Hepatocyte (in vitro differentiated cells): ENCODE measurements at regions not wholly inside any gene's neighbourhood (a gene's known extent, or its start where the extent isn't known, plus 50 kb on each side); places are given as distances from the start of the nearest gene placed in this dataset.

Experiments used
- DNase-seq: peaks from one replicate; pipeline ENCODE4 v3.0.0-alpha.2; 2016; ENCODE audit warnings: low spot score
- H2AFZ ChIP-seq: fragments of 200-600 bp; sonication (generic); 2 replicates; pipeline ENCODE4 v1.6.0; 2016; ENCODE audit warnings: antibody characterized with exemption, mild to moderate bottlenecking
- H3K27ac ChIP-seq: fragments of 200-600 bp; sonication (generic); 2 replicates; pipeline ENCODE4 v1.5.1; 2016; ENCODE audit warnings: mild to moderate bottlenecking
- H3K27me3 ChIP-seq: fragments of 200-600 bp; sonication (generic); 2 replicates; pipeline ENCODE4 v1.6.1; 2016
- H3K36me3 ChIP-seq: fragments of 200-600 bp; sonication (generic); replicated peaks from 2 replicates; pipeline ENCODE4 v1.5.1; 2016; ENCODE audit warnings: low read depth; ENCODE audit not compliant: insufficient read depth
- H3K4me1 ChIP-seq: fragments of 200-600 bp; sonication (generic); 2 replicates; pipeline ENCODE4 v1.5.1; 2016; ENCODE audit warnings: mild to moderate bottlenecking, moderate library complexity; ENCODE audit not compliant: insufficient read depth
- H3K4me2 ChIP-seq: fragments of 200-600 bp; sonication (generic); 2 replicates; pipeline ENCODE4 v1.6.0; 2016
- H3K4me3 ChIP-seq: fragments of 200-600 bp; sonication (generic); 2 replicates; pipeline ENCODE4 v1.5.1; 2016; ENCODE audit warnings: mild to moderate bottlenecking
- H3K79me2 ChIP-seq: fragments of 200-600 bp; sonication (generic); 2 replicates; pipeline ENCODE4 v1.6.0; 2017; ENCODE audit warnings: mild to moderate bottlenecking
- H3K9me2 ChIP-seq: fragments of 200-600 bp; sonication (generic); replicated peaks from 2 replicates; pipeline ENCODE4 v1.6.0; 2017; ENCODE audit warnings: mild to moderate bottlenecking; ENCODE audit not compliant: insufficient read depth
- H3K9me3 ChIP-seq: fragments of 200-600 bp; sonication (generic); 2 replicates; pipeline ENCODE4 v1.5.1; 2016; ENCODE audit warnings: low read depth, mild to moderate bottlenecking
- H4K20me1 ChIP-seq: fragments of 200-600 bp; sonication (generic); 2 replicates; pipeline ENCODE4 v1.6.0; 2016; ENCODE audit warnings: mild to moderate bottlenecking; ENCODE audit not compliant: insufficient read depth, poor library complexity, severe bottlenecking
- CTCF ChIP-seq: fragments of 200-600 bp; sonication (generic); IDR thresholded peaks from 2 replicates; pipeline ENCODE4 v1.5.1; 2016; ENCODE audit warnings: antibody characterized with exemption, mild to moderate bottlenecking; ENCODE audit not compliant: poor library complexity
- EZH2 ChIP-seq: fragments of 200-600 bp; sonication (generic); IDR thresholded peaks from 2 replicates; pipeline ENCODE4 v1.6.1; 2016; ENCODE audit warnings: antibody characterized with exemption, mild to moderate bottlenecking, borderline replicate concordance
- EZH2phosphoT487 ChIP-seq: fragments of 200-600 bp; sonication (generic); IDR thresholded peaks from one replicate; pipeline ENCODE4 v1.6.1; 2018; ENCODE audit warnings: antibody characterized with exemption, mild to moderate bottlenecking, low read depth, moderate library complexity; ENCODE audit not compliant: unreplicated experiment, severe bottlenecking
- WGBS: methylation state at CpG from one replicate; pipeline ENCODE4 v1.1.6; 2016; ENCODE audit warnings: low lambda C conversion rate; ENCODE audit errors: missing lambda C conversion rate; 5-methylcytosine and 5-hydroxymethylcytosine counted together

GRCh38 chr3:75059120-75059519, 444.7 kb upstream of the CNTN3 start:
- no peaks in the 10 kb centered on the region for H3K4me1 ChIP-seq
- no peaks in the 10 kb centered on the region for H3K9me2 ChIP-seq
- 69% methylated on average over 1 of the region's 1 CpG for WGBS
- no peaks in the 10 kb centered on the region for H3K36me3 ChIP-seq
- no peaks in the 10 kb centered on the region for H3K79me2 ChIP-seq
- H2AFZ ChIP-seq = no peak overlapping the region
- H3K9me3 ChIP-seq = no peaks in the 10 kb centered on the region
- DNase-seq = no peak
- no peaks in the 10 kb centered on the region for H3K27me3 ChIP-seq
- H3K4me2 ChIP-seq = no peak overlapping the region
- H3K4me3 ChIP-seq = no peak overlapping the region
- H4K20me1 ChIP-seq = no peaks in the 10 kb centered on the region
- no peak for TF ChIP-seq EZH2phosphoT487
- TF ChIP-seq CTCF = no peak
- TF ChIP-seq EZH2 = no peak
- no peak overlapping the region for H3K27ac ChIP-seq

- 86% methylated on average over 2 of the region's 2 CpGs for WGBS
- H3K79me2 ChIP-seq = no peaks in the 10 kb centered on the region
- H3K36me3 ChIP-seq = no peaks in the 10 kb centered on the region
- H4K20me1 ChIP-seq = no peaks in the 10 kb centered on the region
- DNase-seq = no peak
- H2AFZ ChIP-seq = no peak overlapping the region
- H3K27ac ChIP-seq = no peak overlapping the region
- H3K4me1 ChIP-seq = no peaks in the 10 kb centered on the region
- no peaks in the 10 kb centered on the region for H3K27me3 ChIP-seq
- no peaks in the 10 kb centered on the region for H3K9me2 ChIP-seq
- H3K4me2 ChIP-seq = no peak overlapping the region
- no peak overlapping the region for H3K4me3 ChIP-seq
- TF ChIP-seq EZH2phosphoT487 (no peak), CTCF (no peak), EZH2 (no peak)
- H3K9me3 ChIP-seq = no peaks in the 10 kb centered on the region
Measured at GRCh38 chr3:75061806-75062205, 447.3 kb upstream of the CNTN3 start.

- Histone ChIP-seq H3K79me2 (no peaks in the 10 kb centered on the region), H3K4me2 (no peak overlapping the region), H3K9me3 (no peaks in the 10 kb centered on the region), H4K20me1 (no peaks in the 10 kb centered on the region), H3K27me3 (no peaks in the 10 kb centered on the region), H3K4me3 (no peak overlapping the region), H3K27ac (no peak overlapping the region), H3K9me2 (no peaks in the 10 kb centered on the region), H3K4me1 (no peaks in the 10 kb centered on the region), H2AFZ (no peak overlapping the region), H3K36me3 (no peaks in the 10 kb centered on the region)
- no peak for TF ChIP-seq CTCF
- no peak for TF ChIP-seq EZH2phosphoT487
- no peak for TF ChIP-seq EZH2
- WGBS = 97% methylated on average over 1 of the region's 1 CpG
- DNase-seq = no peak
Measured at GRCh38 chr3:75075158-75075557, 460.7 kb upstream of the CNTN3 start.

GRCh38 chr3:75076481-75076880, 462.0 kb upstream of the CNTN3 start:
- Histone ChIP-seq H3K4me2 (no peak overlapping the region), H3K36me3 (no peaks in the 10 kb centered on the region), H3K9me3 (no peaks in the 10 kb centered on the region), H3K27me3 (no peaks in the 10 kb centered on the region), H3K9me2 (no peaks in the 10 kb centered on the region), H3K27ac (no peak overlapping the region), H3K4me3 (no peak overlapping the region), H2AFZ (no peak overlapping the region), H3K79me2 (no peaks in the 10 kb centered on the region), H4K20me1 (no peaks in the 10 kb centered on the region), H3K4me1 (no peaks in the 10 kb centered on the region)
- 81% methylated on average over 2 of the region's 2 CpGs for WGBS
- TF ChIP-seq EZH2 = no peak
- no peak for DNase-seq
